ENCODE measurements at regions not wholly inside any gene's neighbourhood (a gene's known extent, or its start where the extent isn't known, plus 50 kb on each side); places are given as distances from the start of the nearest gene placed in this dataset.

GRCh38 chr10:118537623-118538022 lies 57.8 kb downstream of the PRLHR start:
- ChIA-PET CTCF (no interaction called here), POLR2A (no interaction called here)
- Mint-ChIP-seq H3K4me3 (no peak overlapping the region), H3K4me1 (ENCODE audit: low read depth) (no peaks in the 10 kb centered on the region), H3K27ac (no peak overlapping the region), H3K27me3 (peaks cover 17% of the 10 kb centered on the region), H3K9me3 (no peaks in the 10 kb centered on the region), H3K36me3 (ENCODE audit: low read depth) (no peaks in the 10 kb centered on the region)
- no peak for ATAC-seq
- DNase-seq, result no peak
- intact Hi-C loops (cut with micrococcal nuclease), result no loop called here
- TF ChIP-seq CTCF (IDR thresholded peaks at IDR 0.05), result no peak

GRCh38 chr10:118534136-118534535 lies 61.3 kb downstream of the PRLHR start:
- CTCF ChIA-PET, result no interaction called here
- no peak overlapping the region for H3K4me3 Mint-ChIP-seq
- no peaks in the 10 kb centered on the region for H3K4me1 Mint-ChIP-seq (ENCODE audit: low read depth)
- TF ChIP-seq CTCF (IDR thresholded peaks at IDR 0.05), result no peak
- H3K27me3 Mint-ChIP-seq, result peaks cover 13% of the 10 kb centered on the region
- H3K36me3 Mint-ChIP-seq (ENCODE audit: low read depth), result no peaks in the 10 kb centered on the region
- POLR2A ChIA-PET, result no interaction called here
- H3K9me3 Mint-ChIP-seq, result no peaks in the 10 kb centered on the region
- intact Hi-C loops (cut with micrococcal nuclease), result no loop called here
- DNase-seq (no peak), ATAC-seq (no peak)
- H3K27ac Mint-ChIP-seq, result no peak overlapping the region

GRCh38 chr10:118531105-118531852 lies 64.2 kb downstream of the PRLHR start:
- H3K27ac Mint-ChIP-seq, result no peak overlapping the region
- ChIA-PET CTCF (no interaction called here), POLR2A (no interaction called here)
- H3K4me3 Mint-ChIP-seq, result no peak overlapping the region
- intact Hi-C loops (cut with micrococcal nuclease), result no loop called here
- no peaks in the 10 kb centered on the region for H3K9me3 Mint-ChIP-seq
- DNase-seq (no peak), ATAC-seq (no peak)
- peaks cover 11% of the 10 kb centered on the region for H3K27me3 Mint-ChIP-seq
- H3K36me3 Mint-ChIP-seq (ENCODE audit: low read depth), result no peaks in the 10 kb centered on the region
- TF ChIP-seq CTCF (IDR thresholded peaks at IDR 0.05), result no peak
- no peaks in the 10 kb centered on the region for H3K4me1 Mint-ChIP-seq (ENCODE audit: low read depth)

GRCh38 chr10:118528426-118528825 lies 67.0 kb downstream of the PRLHR start:
- Mint-ChIP-seq H3K27me3 (peaks cover 13% of the 10 kb centered on the region), H3K27ac (no peak overlapping the region), H3K36me3 (ENCODE audit: low read depth) (no peaks in the 10 kb centered on the region), H3K4me1 (ENCODE audit: low read depth) (no peaks in the 10 kb centered on the region), H3K4me3 (no peak overlapping the region), H3K9me3 (no peaks in the 10 kb centered on the region)
- intact Hi-C loops (cut with micrococcal nuclease), result no loop called here
- no peak for TF ChIP-seq CTCF (IDR thresholded peaks at IDR 0.05)
- no peak for DNase-seq
- ChIA-PET POLR2A (no interaction called here), CTCF (no interaction called here)
- ATAC-seq, result no peak

GRCh38 chr10:118523775-118524174 lies 71.7 kb downstream of the PRLHR start:
- no peak for TF ChIP-seq CTCF (IDR thresholded peaks at IDR 0.05)
- ATAC-seq (no peak), DNase-seq (no peak)
- Mint-ChIP-seq H3K27me3 (peaks cover 20% of the 10 kb centered on the region), H3K4me3 (no peak overlapping the region), H3K9me3 (no peaks in the 10 kb centered on the region), H3K27ac (no peak overlapping the region), H3K36me3 (ENCODE audit: low read depth) (no peaks in the 10 kb centered on the region), H3K4me1 (ENCODE audit: low read depth) (no peaks in the 10 kb centered on the region)
- POLR2A ChIA-PET, result no interaction called here
- intact Hi-C loops (cut with micrococcal nuclease), result no loop called here
- CTCF ChIA-PET, result no interaction called here
